HG03175 (cell line): ENCODE measurements at regions not wholly inside any gene's neighbourhood (a gene's known extent, or its start where the extent isn't known, plus 50 kb on each side); places are given as distances from the start of the nearest gene placed in this dataset.
"Not testable (repeated sequence)": the region's sequence is repeated elsewhere in the genome, so short reads cannot be mapped to it uniquely, and the experiment has no call there.

Experiments
- ATAC-seq: cut with Tn5 transposase; IDR thresholded peaks from one replicate; pipeline ENCODE4 v1.9.1; 2021; ENCODE audit warnings: mild to moderate bottlenecking, moderate library complexity; ENCODE audit not compliant: unreplicated experiment

DNA sequence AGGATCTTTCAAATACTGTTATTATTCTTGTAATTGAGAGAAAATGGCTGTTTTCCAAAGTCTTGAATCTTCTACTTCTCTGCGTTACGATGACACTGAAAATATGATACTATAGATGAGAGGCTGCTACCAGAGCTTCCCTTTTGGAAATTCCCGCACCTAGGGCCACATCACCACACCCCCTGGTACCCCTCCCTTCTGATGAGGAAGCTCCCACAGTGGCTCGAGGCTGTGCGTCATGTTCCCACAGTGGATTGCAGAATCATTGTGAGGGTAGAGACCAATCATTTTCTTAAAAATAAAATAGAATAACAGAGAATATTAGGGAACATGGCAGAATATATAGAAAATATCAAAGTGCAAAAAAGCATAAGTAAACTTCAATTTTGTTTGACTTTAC lies 268.9 kb upstream of the SMIM21 start:
- ATAC-seq, result no peak

DNA sequence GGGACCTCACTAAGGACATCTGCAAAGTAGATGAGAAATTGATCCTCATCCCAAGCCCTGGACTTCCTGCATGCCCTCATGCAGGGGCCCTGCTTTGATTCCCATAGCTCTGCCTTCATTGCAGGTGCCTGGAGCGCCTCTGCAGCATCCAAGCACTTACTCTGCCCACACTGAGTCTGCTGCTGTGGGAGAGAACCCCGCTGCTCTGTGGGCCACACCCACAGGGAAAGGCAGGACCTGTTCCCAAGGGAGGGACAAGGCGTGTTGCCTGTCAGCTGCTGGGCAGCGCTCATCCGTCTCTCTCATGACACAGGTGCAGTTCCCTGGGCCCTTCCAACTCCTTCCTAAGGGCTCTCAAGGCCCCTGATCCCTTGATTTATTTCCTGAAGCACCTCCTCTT lies 266.8 kb upstream of the SMIM21 start:
- no peak for ATAC-seq

DNA sequence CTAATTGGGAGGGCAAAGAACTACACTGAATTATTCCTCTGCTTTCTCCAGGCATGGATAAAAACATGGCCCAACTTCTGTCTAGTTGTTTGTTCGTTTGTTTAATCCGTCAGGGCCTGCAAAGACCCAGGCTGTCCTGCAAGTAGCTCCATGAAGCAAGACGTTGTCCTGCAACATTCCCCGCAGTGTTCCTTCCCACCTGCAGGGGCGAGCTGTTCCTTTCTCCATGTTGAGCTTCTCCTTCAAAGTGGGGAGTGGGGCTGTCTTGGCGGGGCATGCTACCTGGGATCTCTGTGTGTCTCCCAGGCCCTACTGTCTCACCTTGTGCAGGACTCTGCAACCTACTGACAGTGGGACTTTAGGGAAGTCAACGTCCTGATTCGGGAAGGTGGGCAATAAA lies 264.0 kb upstream of the SMIM21 start:
- no peak for ATAC-seq

DNA sequence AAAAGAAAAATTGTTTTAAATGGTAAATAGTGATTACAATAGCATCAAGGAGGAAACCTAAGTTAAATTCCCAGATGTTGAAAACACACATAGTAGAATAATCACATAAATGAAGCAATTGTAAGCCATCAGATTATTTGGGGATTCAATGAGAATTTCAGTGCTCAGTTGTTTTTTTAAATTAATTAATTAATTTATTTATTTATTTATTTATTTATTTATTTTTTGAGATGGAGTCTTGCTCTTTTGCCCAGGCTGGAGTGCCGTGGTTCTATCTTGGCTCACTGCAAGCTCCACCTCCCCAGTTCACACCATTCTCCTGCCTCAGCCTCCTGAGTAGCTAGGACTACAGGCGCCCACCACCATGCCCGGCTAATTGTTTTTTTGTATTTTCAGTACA lies 262.8 kb upstream of the SMIM21 start:
- ATAC-seq, result not testable (repeated sequence)

DNA sequence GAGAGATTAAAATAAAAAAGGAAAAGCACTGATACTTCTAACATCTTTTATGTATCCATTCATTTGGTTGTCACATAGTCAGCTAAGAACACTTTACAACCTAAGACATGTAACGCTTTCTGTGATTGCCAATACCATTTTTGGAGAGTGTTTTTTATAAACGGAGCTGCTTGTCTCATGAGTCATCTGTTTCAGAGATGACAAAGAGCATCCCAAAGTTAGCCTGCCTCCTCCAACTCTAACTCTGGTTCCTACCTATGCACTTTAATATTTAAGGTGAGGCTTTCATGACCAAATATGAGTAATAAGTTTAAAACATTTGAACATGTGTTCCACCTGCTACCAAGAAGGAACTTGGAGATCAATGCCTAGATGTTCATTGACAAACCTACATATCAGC lies 260.1 kb upstream of the SMIM21 start:
- no peak for ATAC-seq

DNA sequence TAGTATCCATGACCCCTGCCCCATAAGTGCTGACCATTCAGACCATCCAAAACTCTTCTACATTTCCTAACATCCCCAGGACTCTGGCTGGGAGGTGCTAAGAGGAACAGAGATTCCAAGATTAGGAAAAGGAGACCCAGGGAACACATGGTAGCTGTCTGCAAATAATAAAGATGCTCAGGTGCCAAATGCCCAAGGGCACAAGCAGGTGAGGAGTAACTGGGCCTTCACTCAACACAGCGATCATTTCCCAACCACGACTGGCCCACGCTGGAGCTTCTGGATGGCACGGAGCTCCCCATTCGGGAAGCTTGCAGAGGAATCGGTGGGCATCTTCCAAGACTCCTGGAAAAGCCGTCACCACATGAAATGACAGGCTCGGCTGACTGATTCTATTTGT lies 255.9 kb upstream of the SMIM21 start:
- ATAC-seq, result no peak

DNA sequence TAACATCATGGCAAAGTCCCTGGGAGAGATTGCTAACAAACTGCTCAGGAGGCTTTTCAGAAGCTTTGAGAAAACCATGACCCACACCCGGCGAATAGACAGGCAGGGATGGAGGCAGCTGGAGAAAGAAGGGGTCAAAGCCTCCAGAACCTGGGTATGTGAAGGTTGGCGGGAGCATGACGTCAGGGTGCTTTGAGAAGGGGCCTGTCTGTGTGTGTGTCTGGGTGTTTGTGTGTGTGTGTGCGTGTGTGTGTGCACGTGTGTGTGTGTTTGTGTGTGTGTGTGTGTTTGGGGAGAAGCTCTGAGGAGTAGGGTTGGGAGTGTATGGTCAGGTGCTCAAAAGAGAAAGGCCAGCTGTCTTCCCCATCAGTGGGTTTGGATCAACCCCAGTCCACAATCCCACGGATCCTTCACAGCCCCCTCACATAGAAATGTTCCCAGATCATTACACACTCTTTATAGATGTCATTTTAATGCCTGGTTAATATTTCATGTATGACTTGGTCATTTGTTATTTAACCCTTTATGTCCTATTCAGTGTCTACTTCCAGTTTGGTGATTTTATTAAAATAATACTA lies 254.1 kb upstream of the SMIM21 start:
- ATAC-seq, result no peak

DNA sequence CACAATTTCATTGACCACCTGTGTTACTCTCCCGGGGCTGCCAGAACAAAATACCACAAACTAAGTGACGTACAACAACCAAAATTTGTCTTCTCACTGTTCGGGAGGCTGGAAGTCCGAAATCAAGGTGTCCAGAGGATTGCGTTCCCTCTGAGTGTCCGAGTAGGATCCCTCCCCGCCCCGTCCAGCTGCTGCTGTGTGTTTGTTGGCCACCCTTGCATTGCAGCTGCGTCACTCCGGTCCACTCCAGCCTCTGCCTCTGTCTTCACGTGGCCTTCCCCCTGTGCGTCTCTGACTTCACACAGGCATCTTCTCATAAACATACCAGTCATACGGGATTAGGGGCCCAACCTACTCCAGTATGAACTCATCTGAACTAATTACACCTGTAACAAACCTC lies 251.8 kb upstream of the SMIM21 start:
- no peak for ATAC-seq

DNA sequence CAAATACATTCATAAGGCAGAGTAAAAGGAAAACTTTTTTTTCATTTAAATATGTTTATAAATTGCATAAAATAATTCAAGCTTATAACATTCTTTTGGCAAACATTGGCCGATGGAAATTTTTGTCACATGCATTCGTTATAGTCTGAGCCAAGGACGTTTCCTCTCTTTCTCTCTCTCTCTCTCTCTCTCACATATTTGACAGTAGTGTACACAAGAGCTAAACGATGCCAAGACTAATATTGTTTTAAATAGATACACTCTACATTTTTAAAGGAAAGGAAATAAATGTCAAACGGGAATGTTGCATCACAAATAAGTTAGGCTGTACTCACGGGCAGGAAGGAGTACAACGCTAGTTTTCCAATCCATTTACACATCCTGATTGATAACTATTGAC lies 251.1 kb upstream of the SMIM21 start:
- ATAC-seq, result no peak

DNA sequence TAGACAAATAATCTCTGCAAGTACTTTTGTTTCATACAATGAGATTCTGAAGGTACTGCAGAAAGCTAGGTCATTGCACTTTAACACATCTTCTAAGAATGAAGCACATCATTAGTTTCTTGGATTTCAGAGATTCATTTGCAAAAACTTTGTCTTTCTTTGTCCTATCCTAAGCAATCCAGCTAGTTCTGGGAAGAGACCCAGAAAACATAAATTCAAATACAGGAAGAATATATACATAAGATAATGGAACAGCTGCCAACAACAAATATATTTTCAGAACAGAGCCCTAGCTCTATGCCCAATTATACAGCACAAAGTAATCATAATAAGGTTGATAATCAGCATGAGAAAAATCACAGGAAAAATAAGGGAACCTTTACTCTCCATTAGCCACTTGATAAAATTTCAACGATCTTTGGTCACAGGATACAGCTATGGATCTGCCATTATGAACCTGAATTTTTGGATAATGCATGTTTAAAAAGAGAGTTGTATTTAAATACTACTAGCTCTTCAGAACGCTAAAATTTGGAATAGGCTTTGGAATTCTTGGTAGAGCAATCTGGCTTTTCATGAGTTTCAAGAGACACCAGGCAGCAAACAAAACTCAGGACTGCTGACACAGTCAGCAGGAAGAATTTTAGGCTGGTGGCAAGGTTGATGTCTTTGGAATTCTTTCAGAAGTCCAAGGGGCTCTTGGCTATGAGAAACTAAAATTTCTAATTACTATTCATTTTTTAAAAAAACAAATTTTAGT lies 250.4 kb upstream of the SMIM21 start:
- ATAC-seq, result no peak

DNA sequence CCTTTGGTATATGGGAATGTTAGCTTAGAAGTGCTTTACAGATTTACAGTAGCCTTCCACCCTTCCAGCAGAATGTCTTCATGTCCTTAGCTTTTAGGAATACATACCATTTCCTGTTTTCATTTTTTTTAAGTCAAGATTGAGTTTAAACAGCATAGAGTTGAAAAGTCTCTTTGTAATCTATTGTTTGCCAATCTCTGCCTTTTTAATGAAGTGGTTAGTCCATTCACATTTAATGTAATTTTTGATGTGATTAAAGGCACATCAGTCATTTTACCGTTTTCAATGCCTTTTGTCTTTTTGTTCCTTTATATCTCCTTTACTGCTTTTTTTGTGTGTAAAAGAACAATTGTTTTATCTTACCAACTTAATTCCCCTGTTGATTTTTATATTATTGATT lies 233.4 kb upstream of the SMIM21 start:
- no peak for ATAC-seq

DNA sequence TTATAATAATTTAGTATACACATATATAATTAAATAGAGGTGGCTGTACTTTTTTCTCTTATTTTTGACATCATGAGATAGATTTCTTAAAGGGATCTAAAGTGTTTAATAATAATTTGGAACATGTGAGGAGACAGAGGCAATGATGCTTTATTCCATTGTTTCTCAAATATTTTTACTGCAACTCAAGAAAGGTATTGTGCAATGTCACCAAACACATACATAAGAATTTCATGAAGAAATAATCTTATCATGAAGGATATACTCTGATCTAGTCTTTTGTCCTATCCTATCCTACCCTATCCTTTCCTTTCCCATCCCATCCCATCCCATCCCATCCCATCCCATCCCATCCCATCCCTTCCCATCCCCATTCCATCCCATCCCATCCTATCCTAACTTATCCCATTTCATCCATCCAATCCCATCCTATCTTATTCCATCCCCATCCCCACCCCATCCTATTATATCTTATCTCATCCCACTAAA lies 232.1 kb upstream of the SMIM21 start:
- no peak for ATAC-seq

DNA sequence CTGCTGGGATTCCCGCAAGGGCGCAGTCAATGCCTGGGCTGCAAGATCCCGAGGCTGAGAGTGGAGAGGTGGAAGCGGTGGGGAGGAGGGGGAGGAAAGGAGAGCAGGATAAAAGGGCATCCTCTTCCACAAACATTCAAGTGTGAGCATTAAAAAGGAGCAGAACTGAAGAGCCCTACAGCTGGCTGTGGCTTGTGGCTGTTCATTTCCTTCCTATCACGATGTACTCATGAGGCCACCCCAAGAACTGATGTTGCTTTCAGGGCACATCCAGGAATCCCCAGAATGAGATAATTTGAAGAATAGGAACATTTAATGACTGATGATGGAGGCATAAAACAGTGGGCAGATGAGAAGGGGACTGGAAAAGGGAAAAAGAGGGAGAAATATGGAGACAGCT lies 230.8 kb upstream of the SMIM21 start:
- ATAC-seq, result no peak

DNA sequence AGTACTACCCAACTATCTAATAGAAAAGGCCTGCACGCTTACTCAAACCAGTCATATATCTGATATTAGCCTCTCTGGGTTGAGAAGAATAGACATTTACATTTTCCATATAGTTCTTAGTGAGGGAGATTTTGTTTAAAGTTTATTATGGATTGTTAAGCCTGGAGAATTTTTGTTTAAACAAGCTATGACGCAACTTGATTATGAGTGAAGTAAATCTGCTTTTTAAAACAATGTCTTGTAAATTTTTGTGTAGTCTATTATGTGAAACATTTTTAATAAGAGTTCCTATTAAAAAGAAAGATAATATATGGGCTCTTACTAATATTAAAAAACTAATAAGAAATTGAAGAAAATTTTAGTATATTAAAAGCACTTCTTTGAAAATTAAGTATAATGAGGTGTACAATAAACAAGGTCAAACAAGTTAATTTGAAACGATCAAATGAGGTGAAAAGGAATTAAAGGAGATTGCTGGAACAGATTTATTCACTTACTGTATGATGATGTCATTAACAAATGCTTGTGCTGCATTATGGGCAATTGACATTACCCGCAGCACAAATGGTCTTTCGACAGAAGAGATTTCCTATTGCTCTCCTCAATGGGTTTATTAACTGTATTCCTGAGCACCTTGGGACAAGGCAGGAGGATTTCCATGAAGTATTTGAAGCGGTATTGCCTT lies 229.2 kb upstream of the SMIM21 start:
- ATAC-seq, result no peak

DNA sequence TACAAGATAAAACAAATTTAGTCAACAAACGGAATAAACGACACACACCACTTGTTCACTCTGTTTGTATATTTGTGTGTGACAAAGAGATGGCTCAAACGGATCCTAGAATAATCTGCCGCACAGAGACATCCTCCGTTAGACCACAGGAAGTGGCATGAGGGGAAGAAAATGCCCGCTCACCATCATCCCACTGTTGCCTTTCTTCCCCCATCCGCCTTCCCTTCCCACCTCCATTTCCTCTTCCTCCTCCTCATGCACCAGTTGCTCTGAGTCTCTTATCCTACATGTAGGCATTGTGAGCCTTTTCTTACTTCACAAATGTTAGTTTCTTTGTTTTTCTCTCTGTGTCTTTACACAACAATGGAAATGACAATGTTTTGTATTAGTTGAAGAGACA lies 228.5 kb upstream of the SMIM21 start:
- ATAC-seq, result no peak

DNA sequence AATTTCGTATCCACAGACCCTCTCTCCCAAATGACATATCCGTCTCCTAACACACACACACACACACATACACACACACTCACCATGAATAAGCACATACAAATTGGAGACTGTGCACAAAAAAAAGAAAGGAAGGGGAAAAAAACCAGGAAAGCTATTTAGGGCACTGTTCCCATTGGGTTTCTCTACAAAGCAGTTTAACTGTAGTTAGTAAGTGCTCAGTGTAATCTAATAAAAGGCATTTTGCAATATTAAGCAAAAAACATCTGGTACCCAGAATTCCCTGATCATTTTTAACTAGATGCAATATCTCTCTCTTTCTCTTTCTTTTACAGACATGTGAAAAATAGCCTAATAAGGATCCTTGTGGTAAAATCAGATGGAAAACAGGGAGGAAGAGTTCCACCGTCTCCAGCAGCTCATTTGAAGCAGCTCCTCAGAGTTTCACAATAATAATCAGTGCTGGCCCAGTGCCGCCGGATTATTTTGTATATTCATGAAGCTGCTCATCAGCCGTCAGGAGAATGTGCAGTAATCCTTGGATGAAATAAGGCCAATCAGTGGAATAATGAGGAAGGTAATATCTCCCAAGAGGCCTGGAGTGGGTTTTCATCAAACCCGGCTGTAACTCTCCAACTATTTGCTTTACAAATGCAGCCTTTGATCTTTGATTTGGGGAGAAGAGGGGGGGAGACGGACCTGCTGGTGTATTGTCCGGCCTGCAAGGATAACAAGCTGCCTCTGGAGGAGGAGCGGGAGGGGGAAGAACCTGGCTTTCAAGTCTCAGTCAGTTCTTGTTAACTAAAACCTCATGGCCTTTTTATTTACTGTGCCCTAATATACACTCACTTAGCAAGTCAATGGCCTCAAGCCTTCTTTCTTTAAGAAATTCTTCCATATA lies 227.6 kb upstream of the SMIM21 start:
- ATAC-seq, result no peak

DNA sequence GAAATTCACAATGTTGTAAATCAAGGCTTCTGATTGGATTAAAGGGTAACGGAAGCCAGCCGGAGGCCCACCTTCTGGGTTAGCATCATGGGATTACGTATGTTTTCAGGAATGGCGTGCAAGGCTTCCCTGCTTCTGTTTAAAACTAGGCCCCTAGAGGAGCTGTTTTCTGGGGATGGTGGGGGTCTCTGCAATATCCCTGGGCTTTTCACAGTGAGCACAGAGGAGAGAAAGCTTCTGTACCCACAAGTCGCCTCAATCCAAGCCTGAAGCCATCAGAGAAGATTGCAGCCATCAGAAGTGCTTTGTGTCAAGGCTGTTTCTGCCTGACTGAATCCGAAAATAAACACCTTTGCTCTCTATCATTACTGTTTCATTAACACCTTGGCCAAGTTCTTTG lies 226.9 kb upstream of the SMIM21 start:
- ATAC-seq, result no peak

DNA sequence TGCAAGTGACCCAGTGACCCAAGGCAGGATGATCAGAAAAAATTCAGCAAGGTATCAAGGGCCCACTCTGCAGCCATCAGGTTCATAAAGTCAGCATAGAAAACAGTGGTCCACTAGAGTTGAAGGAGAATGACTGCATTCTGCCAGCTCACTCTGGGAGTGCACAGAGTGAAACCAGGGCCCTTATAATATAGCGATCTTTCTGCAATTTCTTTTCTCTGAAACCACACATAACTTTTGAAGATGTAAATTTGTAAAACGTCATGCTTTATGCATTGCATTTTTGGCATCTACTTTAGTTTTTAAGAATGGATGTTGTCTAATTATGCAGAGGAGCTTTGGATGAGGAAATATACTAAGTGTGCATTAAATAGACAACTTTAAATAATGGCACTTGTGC lies 225.0 kb upstream of the SMIM21 start:
- no peak for ATAC-seq

DNA sequence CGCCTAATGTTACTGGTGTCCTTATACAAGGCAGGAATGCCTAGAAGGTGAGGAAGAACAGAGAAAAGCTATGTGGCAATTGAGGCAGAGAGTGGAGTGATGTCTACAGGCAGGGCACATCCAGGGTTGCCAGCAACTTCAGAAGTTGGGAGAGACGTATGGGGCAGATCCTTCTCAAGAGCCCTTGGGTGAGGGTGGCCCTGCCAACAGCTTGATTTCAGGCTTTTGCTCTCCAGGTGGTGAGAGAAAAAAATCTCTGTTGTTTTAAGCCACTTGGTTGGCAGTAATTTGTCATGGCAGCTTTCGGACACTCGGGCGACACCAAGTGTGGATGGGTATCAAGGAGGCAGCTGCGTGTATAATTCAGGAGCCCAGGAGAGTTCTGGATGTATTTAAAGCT lies 217.4 kb upstream of the SMIM21 start:
- no peak for ATAC-seq

DNA sequence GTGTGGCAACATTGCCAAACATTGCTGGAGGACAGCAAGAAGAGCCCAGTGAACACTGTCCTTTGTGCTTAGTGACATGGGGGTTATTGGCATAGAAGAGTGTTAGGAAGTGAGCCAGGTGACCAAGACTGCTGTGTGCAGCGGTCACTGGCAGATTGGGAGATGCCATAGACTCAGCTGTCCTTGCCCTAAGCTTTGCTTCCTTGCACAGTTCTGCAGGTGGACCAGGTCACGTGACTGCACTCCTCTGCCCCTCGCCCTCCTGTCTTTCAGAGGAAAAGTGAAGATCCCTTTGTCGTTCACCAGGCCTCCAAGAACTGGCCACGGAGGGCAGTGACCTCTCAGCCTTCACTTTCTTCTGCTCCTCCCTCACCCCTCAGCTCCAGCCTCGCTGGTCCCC lies 215.6 kb upstream of the SMIM21 start:
- ATAC-seq, result no peak

DNA sequence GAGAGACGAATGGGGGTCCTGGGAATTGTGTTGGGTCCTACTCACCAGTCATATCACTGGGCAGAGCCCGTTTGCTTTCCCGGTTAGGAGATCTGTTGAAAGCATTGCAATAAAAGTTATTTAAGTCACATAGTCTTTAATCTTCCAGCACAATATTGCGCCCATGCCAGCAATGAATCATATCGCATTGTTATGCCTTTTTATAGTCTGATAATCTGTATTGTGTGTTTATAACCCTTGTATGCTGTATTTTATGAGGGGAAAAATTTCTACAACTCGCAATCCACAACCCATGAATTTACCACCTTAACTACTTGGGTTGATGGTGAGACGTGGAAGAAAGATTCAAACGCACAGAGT lies 211.9 kb upstream of the SMIM21 start:
- ATAC-seq, result no peak
